ENCODE measurements at regions not wholly inside any gene's neighbourhood (a gene's known extent, or its start where the extent isn't known, plus 50 kb on each side); places are given as distances from the start of the nearest gene placed in this dataset.

GRCh38 chr2:66382091-66382490, 52.8 kb upstream of the MEIS1 start:
- no peak for FAIRE-seq
- in situ Hi-C loops (cut with HindIII; ENCODE audit: extremely low pct_ligation_motif_present, low pct_unique_long_range_greater_than_20kb) = no loop called here
- Histone ChIP-seq H3K4me1 (ENCODE audit: insufficient read depth, low read length) (no peaks in the 10 kb centered on the region), H3K9me3 (ENCODE audit: low read length) (no peaks in the 10 kb centered on the region), H3K36me3 (replicated peaks in 1 of 2; ENCODE audit: control insufficient read depth in 1 of 2, insufficient read depth in 2 of 2, low read length in 2 of 2) (no peaks in the 10 kb centered on the region), H3K27ac (ENCODE audit: extremely low read length, insufficient read depth, low read length) (no peak overlapping the region), H4K20me1 (ENCODE audit: insufficient read depth, low read length) (no peaks in the 10 kb centered on the region), H2AFZ (ENCODE audit: low read length) (no peak overlapping the region), H3K79me2 (ENCODE audit: insufficient read depth, low read length) (no peaks in the 10 kb centered on the region), H3K4me2 (ENCODE audit: low read depth, low read length) (no peak overlapping the region), H3K27me3 (ENCODE audit: control insufficient read depth in 1 of 2, insufficient read depth in 2 of 2, low read length in 2 of 2) (peaks cover 0 to 15% of the 10 kb centered on the region in 2 experiments; a peak in 2 of 5 replicates), H3K9ac (ENCODE audit: insufficient read depth, low read depth, low read length) (no peak overlapping the region), H3K4me3 (replicated peaks in 1 of 3; ENCODE audit: insufficient read depth in 1 of 3, low read depth in 2 of 3, low read length in 3 of 3) (no peak overlapping the region)
- CTCF ChIA-PET (ENCODE audit: low intra/inter-chr PET ratio, low total read pairs) = no interaction called here
- BruUV-seq (replicated peaks) = no TSS peak
- no peak for DNase-seq (ENCODE audit: low spot score)
- POLR2A ChIA-PET = no interaction called here
- ATAC-seq = no peak
- 0% methylated on average over 1 of the region's 1 CpG for WGBS (ENCODE audit: low lambda C conversion rate)
- TF ChIP-seq TAF15 (IDR thresholded peaks at IDR 0.05; ENCODE audit: low read depth, low read length, poor library complexity, severe bottlenecking) = no peak
- TF ChIP-seq ZNF772 (CRISPR knock-in tag; IDR thresholded peaks at IDR 0.05) = no peak
- TF ChIP-seq RCOR2 (CRISPR knock-in tag; IDR thresholded peaks at IDR 0.05) = no peak
- TF ChIP-seq ZNF264 (CRISPR knock-in tag; IDR thresholded peaks at IDR 0.05) = no peak
- no peak for TF ChIP-seq ZNF569 (CRISPR knock-in tag; IDR thresholded peaks at IDR 0.05; ENCODE audit: borderline replicate concordance)
- no peak for TF ChIP-seq ZFP41 (CRISPR knock-in tag; IDR thresholded peaks at IDR 0.05; ENCODE audit: borderline replicate concordance)
- no peak for TF ChIP-seq CSRNP1 (CRISPR knock-in tag; IDR thresholded peaks at IDR 0.05)
- no peak for TF ChIP-seq MXI1 (IDR thresholded peaks at IDR 0.05; ENCODE audit: borderline replicate concordance, low read depth, low read length)
- no peak for TF ChIP-seq JUN (CRISPR knock-in tag; IDR thresholded peaks at IDR 0.05)
- no peak for TF ChIP-seq U2AF2 (IDR thresholded peaks at IDR 0.05; ENCODE audit: low read depth, low read length)
- TF ChIP-seq ZNF496 (CRISPR knock-in tag; IDR thresholded peaks at IDR 0.05; ENCODE audit: insufficient replicate concordance) = no peak
- TF ChIP-seq KLF15 (CRISPR knock-in tag; IDR thresholded peaks at IDR 0.05; ENCODE audit: borderline replicate concordance) = no peak
- TF ChIP-seq THYN1 (CRISPR knock-in tag; IDR thresholded peaks at IDR 0.05; ENCODE audit: borderline replicate concordance, low read depth) = no peak
- no peak for TF ChIP-seq ZUFSP (CRISPR knock-in tag; IDR thresholded peaks at IDR 0.05; ENCODE audit: borderline replicate concordance)
- TF ChIP-seq ZNF362 (CRISPR knock-in tag; IDR thresholded peaks at IDR 0.05; ENCODE audit: borderline replicate concordance) = no peak
- TF ChIP-seq IRF2 (CRISPR knock-in tag; IDR thresholded peaks at IDR 0.05) = no peak
- no peak for TF ChIP-seq KMT2A (CRISPR knock-in tag; IDR thresholded peaks at IDR 0.05)
- no peak for TF ChIP-seq KDM4B (CRISPR knock-in tag; IDR thresholded peaks at IDR 0.05)
- TF ChIP-seq ZNF503 (CRISPR knock-in tag; IDR thresholded peaks at IDR 0.05) = no peak
- TF ChIP-seq ZNF3 (CRISPR knock-in tag; IDR thresholded peaks at IDR 0.05) = no peak
- intact Hi-C loops (cut with micrococcal nuclease; ENCODE audit: unreplicated experiment) = no loop called here
